ENCODE measurements at regions not wholly inside any gene's neighbourhood (a gene's known extent, or its start where the extent isn't known, plus 50 kb on each side); places are given as distances from the start of the nearest gene placed in this dataset.
"Not testable (repeated sequence)": the region's sequence is repeated elsewhere in the genome, so short reads cannot be mapped to it uniquely, and the experiment has no call there.

DNA sequence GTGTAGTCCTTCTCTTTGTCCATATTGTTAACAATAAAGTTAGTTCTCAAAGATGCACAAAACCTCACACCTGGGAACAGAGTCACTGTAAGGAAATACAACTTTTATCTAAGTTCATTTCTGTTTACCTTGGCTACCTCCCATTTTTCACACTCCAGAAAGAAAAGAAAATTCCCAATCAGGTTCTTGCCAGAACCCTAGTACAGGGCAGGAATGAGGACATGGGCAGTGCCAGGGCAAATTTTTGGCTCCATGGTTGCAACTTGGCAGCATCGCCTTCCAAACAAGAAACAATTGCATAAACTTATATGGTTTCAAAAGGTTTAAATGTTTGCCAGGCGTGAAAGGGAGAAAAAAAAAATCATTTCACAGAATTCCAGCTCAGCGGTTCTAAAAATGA is 296.3 kb upstream of the PRKD1 start:
- H3K27ac Mint-ChIP-seq = no peak overlapping the region
- no peaks in the 10 kb centered on the region for H3K4me1 Mint-ChIP-seq
- H3K9me3 Mint-ChIP-seq = peaks cover 0 to 5% (median 0%) of the 10 kb centered on the region in 7 donors
- no peaks in the 10 kb centered on the region for H3K36me3 Mint-ChIP-seq
- ATAC-seq (ENCODE audit: low read depth in 2 of 2) = no peak
- no peaks in the 10 kb centered on the region for H3K27me3 Mint-ChIP-seq
- no peak for DNase-seq
- H3K4me3 Mint-ChIP-seq = no peak overlapping the region

DNA sequence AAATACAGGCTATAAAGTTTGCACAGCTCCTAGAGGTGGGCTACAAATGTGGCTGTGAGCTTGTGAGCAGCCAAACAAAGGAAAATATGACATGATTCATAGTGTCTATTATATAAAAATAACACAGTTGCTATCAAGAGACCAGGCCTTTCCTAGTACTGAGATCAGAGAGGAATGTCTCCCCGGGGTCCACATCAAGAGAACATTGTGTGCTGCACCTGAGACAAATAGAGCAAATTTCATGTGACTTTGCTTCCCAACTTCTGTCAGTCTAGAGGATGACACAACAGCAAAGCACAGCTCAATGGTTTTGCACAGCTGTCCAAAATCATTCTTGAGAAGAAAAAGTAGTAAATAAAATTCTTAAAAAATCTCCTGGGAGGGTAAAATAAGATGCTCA is 297.5 kb upstream of the PRKD1 start:
- H3K4me1 Mint-ChIP-seq = no peaks in the 10 kb centered on the region
- H3K9me3 Mint-ChIP-seq = peaks cover 0 to 5% (median 0%) of the 10 kb centered on the region in 7 donors
- no peak overlapping the region for H3K27ac Mint-ChIP-seq
- no peaks in the 10 kb centered on the region for H3K36me3 Mint-ChIP-seq
- H3K27me3 Mint-ChIP-seq = no peaks in the 10 kb centered on the region
- no peak for DNase-seq
- no peak overlapping the region for H3K4me3 Mint-ChIP-seq
- ATAC-seq (ENCODE audit: low read depth in 2 of 2) = no peak

DNA sequence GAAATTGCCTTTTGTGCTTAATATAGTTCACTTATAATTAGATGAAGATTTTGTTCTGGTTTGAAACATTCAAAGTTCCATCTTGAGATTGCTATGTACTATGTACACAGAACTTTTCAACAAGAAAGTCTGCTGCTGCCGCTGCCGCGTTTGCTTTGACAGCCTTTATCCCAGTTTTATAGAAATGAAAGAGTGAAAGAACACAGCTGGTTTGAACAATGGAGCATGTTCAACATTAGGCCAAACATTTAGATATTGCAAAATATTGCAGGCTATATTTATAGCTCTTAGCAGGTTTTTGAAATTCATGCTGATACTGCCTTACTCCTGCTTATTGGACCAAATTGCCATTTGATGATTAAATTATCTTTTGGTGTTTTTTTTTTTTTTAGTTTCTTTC is 299.8 kb upstream of the PRKD1 start:
- Mint-ChIP-seq H3K4me3 (no peak overlapping the region), H3K4me1 (no peaks in the 10 kb centered on the region), H3K27me3 (no peaks in the 10 kb centered on the region), H3K27ac (no peak overlapping the region), H3K9me3 (peaks cover 0 to 5% (median 0%) of the 10 kb centered on the region in 7 donors), H3K36me3 (no peaks in the 10 kb centered on the region)
- DNase-seq (no peak), ATAC-seq (ENCODE audit: low read depth in 2 of 2) (no peak)

- peaks cover 0 to 5% (median 0%) of the 10 kb centered on the region in 7 donors for H3K9me3 Mint-ChIP-seq
- H3K27ac Mint-ChIP-seq = no peak overlapping the region
- no peaks in the 10 kb centered on the region for H3K27me3 Mint-ChIP-seq
- DNase-seq (no peak), ATAC-seq (ENCODE audit: low read depth in 2 of 2) (no peak)
- H3K4me3 Mint-ChIP-seq = no peak overlapping the region
- no peaks in the 10 kb centered on the region for H3K36me3 Mint-ChIP-seq
- no peaks in the 10 kb centered on the region for H3K4me1 Mint-ChIP-seq
Observed at GRCh38 chr14:30227876-30228275, 300.2 kb upstream of the PRKD1 start.

- H3K4me3 Mint-ChIP-seq = no peak overlapping the region
- H3K27ac Mint-ChIP-seq = no peak overlapping the region
- no peaks in the 10 kb centered on the region for H3K36me3 Mint-ChIP-seq
- DNase-seq = no peak
- H3K4me1 Mint-ChIP-seq = no peaks in the 10 kb centered on the region
- H3K27me3 Mint-ChIP-seq = no peaks in the 10 kb centered on the region
- no peak for ATAC-seq (ENCODE audit: low read depth in 2 of 2)
- H3K9me3 Mint-ChIP-seq = peaks cover 0 to 9% (median 0%) of the 10 kb centered on the region in 7 donors
Observed at GRCh38 chr14:30230719-30231118, 303.1 kb upstream of the PRKD1 start.

GRCh38 chr14:30234966-30235365 is 307.3 kb upstream of the PRKD1 start:
- Mint-ChIP-seq H3K9me3 (peaks cover 0 to 13% (median 0%) of the 10 kb centered on the region in 7 donors), H3K27me3 (peaks cover 0 to 6% (median 0%) of the 10 kb centered on the region in 3 donors), H3K4me1 (no peaks in the 10 kb centered on the region), H3K4me3 (no peak overlapping the region), H3K27ac (no peak overlapping the region), H3K36me3 (no peaks in the 10 kb centered on the region)
- DNase-seq = no peak
- no peak for ATAC-seq (ENCODE audit: low read depth in 2 of 2)

- DNase-seq (no peak), ATAC-seq (ENCODE audit: low read depth in 2 of 2) (no peak)
- Mint-ChIP-seq H3K27ac (no peak overlapping the region), H3K9me3 (peaks cover 0 to 14% (median 0%) of the 10 kb centered on the region in 7 donors), H3K4me1 (no peaks in the 10 kb centered on the region), H3K27me3 (peaks cover 0 to 8% (median 0%) of the 10 kb centered on the region in 3 donors), H3K36me3 (no peaks in the 10 kb centered on the region), H3K4me3 (no peak overlapping the region)
Observed at GRCh38 chr14:30235485-30235884, 307.8 kb upstream of the PRKD1 start.

- no peak for DNase-seq
- no peaks in the 10 kb centered on the region for H3K4me1 Mint-ChIP-seq
- no peak for ATAC-seq (ENCODE audit: low read depth in 2 of 2)
- H3K36me3 Mint-ChIP-seq = no peaks in the 10 kb centered on the region
- peaks cover 0 to 8% (median 5%) of the 10 kb centered on the region in 3 donors for H3K27me3 Mint-ChIP-seq
- peaks cover 0 to 9% (median 0%) of the 10 kb centered on the region in 7 donors for H3K9me3 Mint-ChIP-seq
- no peak overlapping the region for H3K4me3 Mint-ChIP-seq
- H3K27ac Mint-ChIP-seq = no peak overlapping the region
Observed at GRCh38 chr14:30238936-30239335, 311.3 kb upstream of the PRKD1 start.

DNA sequence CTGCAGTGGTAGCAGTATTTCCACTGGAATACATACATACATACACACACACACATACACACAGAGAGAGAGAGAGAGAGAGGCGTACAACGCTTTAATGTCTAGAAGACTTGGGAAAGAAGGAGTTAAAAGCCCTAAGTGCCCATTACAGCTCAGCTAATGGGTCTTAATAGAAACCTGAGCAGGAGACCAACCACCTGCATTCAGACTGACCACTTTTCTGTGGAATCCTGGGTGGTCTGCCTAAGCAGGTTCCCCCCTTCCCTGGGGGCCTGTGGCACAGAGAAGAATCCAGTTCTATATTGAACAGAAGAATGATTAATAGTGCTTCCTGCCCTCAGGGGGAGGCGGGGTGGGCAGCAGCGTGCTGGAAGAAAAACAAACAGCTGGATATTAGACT is 312.4 kb upstream of the PRKD1 start:
- ATAC-seq (ENCODE audit: low read depth in 2 of 2) = no peak
- H3K4me1 Mint-ChIP-seq = no peaks in the 10 kb centered on the region
- no peak for DNase-seq
- no peak overlapping the region for H3K27ac Mint-ChIP-seq
- no peaks in the 10 kb centered on the region for H3K36me3 Mint-ChIP-seq
- peaks cover 0 to 8% (median 5%) of the 10 kb centered on the region in 3 donors for H3K27me3 Mint-ChIP-seq
- peaks cover 0 to 9% (median 2%) of the 10 kb centered on the region in 7 donors for H3K9me3 Mint-ChIP-seq
- H3K4me3 Mint-ChIP-seq = no peak overlapping the region

GRCh38 chr14:30240685-30241084 is 313.0 kb upstream of the PRKD1 start:
- DNase-seq (no peak), ATAC-seq (ENCODE audit: low read depth in 2 of 2) (no peak)
- Mint-ChIP-seq H3K4me1 (no peaks in the 10 kb centered on the region), H3K27me3 (peaks cover 0 to 8% (median 5%) of the 10 kb centered on the region in 3 donors), H3K4me3 (no peak overlapping the region), H3K27ac (no peak overlapping the region), H3K36me3 (no peaks in the 10 kb centered on the region), H3K9me3 (peaks cover 0 to 5% (median 2%) of the 10 kb centered on the region in 7 donors)

DNA sequence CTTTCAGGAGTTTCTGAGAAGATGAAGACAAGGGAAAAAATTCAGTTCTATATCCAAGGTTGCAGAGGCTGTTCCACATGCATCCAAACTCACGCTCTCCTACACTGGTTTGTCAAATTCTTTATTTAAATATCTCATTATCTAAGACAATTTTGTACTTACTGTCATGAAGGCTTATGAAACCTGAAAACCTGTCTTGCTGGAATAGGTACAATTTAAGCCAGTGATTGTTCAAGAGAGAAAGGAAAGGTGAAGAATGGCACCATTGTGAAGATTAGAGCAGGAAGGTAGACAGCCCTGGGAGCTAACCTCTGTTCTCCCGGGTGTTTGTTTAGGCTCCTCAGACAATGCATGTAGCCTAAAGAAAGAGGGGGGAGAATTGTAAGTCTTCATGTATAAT is 315.1 kb upstream of the PRKD1 start:
- Mint-ChIP-seq H3K4me1 (no peaks in the 10 kb centered on the region), H3K36me3 (no peaks in the 10 kb centered on the region), H3K9me3 (peaks cover 0 to 4% (median 2%) of the 10 kb centered on the region in 7 donors), H3K27ac (no peak overlapping the region), H3K27me3 (peaks cover 0 to 8% (median 5%) of the 10 kb centered on the region in 3 donors), H3K4me3 (no peak overlapping the region)
- DNase-seq = no peak
- no peak for ATAC-seq (ENCODE audit: low read depth in 2 of 2)

GRCh38 chr14:30243207-30243606 is 315.6 kb upstream of the PRKD1 start:
- DNase-seq (no peak), ATAC-seq (ENCODE audit: low read depth in 2 of 2) (no peak)
- Mint-ChIP-seq H3K4me1 (no peaks in the 10 kb centered on the region), H3K36me3 (no peaks in the 10 kb centered on the region), H3K27ac (no peak overlapping the region), H3K27me3 (peaks cover 0 to 8% (median 5%) of the 10 kb centered on the region in 3 donors), H3K4me3 (no peak overlapping the region), H3K9me3 (peaks cover 0 to 4% (median 2%) of the 10 kb centered on the region in 7 donors)

GRCh38 chr14:30243805-30244204 is 315.2 kb upstream of the G2E3 start:
- no peak for DNase-seq
- H3K27me3 Mint-ChIP-seq = peaks cover 0 to 8% (median 5%) of the 10 kb centered on the region in 3 donors
- peaks cover 0 to 4% (median 2%) of the 10 kb centered on the region in 7 donors for H3K9me3 Mint-ChIP-seq
- H3K27ac Mint-ChIP-seq = no peak overlapping the region
- H3K4me1 Mint-ChIP-seq = no peaks in the 10 kb centered on the region
- H3K36me3 Mint-ChIP-seq = no peaks in the 10 kb centered on the region
- ATAC-seq (ENCODE audit: low read depth in 2 of 2) = no peak
- no peak overlapping the region for H3K4me3 Mint-ChIP-seq

GRCh38 chr14:30244348-30244747 is 314.6 kb upstream of the G2E3 start:
- ATAC-seq (ENCODE audit: low read depth in 2 of 2); H3K27ac Mint-ChIP-seq; H3K4me3 Mint-ChIP-seq; H3K9me3 Mint-ChIP-seq; H3K36me3 Mint-ChIP-seq; H3K27me3 Mint-ChIP-seq; H3K4me1 Mint-ChIP-seq; DNase-seq: not testable (repeated sequence)

- Mint-ChIP-seq H3K4me3 (no peak overlapping the region), H3K27me3 (no peaks in the 10 kb centered on the region), H3K9me3 (peaks cover 0 to 3% (median 0%) of the 10 kb centered on the region in 7 donors), H3K36me3 (no peaks in the 10 kb centered on the region), H3K27ac (no peak overlapping the region), H3K4me1 (no peaks in the 10 kb centered on the region)
- ATAC-seq (ENCODE audit: low read depth in 2 of 2) (no peak), DNase-seq (no peak)
Observed at GRCh38 chr14:30251017-30251416, 307.9 kb upstream of the G2E3 start.
